ENCODE measurements at regions not wholly inside any gene's neighbourhood (a gene's known extent, or its start where the extent isn't known, plus 50 kb on each side); places are given as distances from the start of the nearest gene placed in this dataset.

DNA sequence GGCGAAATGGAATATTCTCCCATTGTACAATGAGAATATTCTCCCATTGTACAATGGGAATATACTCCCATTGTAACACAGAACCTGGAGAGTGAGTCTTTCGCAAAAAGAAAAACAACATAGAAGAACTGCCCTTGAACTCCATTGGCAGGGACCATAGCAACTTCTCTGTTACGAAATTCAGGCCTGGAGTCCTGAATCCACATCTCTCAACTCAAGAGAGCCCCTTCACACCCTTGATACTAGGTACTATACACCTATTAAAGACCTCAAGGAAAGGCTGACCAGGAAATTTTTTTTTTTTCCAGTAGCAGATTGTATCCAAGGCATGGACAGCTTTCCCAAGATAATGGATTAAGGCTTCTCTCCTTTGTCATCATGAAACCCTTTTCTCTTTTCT, 1687.0 kb downstream of the GRIK2 start:
- no peak for TF ChIP-seq CTCF (IDR thresholded peaks at IDR 0.05; ENCODE audit: extremely low read depth in 1 of 2, insufficient read depth in 1 of 2, low read depth in 1 of 2, low read length in 2 of 2)
- TF ChIP-seq EZH2 (IDR thresholded peaks at IDR 0.05; ENCODE audit: borderline replicate concordance, low read depth, low read length, severe bottlenecking), result no peak
- no peak for TF ChIP-seq POLR2AphosphoS5 (IDR thresholded peaks at IDR 0.05; ENCODE audit: insufficient read depth, low read depth, low read length)

Measured in endothelial cell of umbilical vein (primary cell).